Mammary epithelial cell (primary cell): ENCODE measurements at regions not wholly inside any gene's neighbourhood (a gene's known extent, or its start where the extent isn't known, plus 50 kb on each side); places are given as distances from the start of the nearest gene placed in this dataset.

Experiments used
- EZH2 ChIP-seq: IDR thresholded peaks from 2 replicates; pipeline ENCODE4 v1.6.1; 2012; ENCODE audit warnings: low read length, inconsistent platforms, borderline replicate concordance
- TF ChIP-seq, protein P1 (sequence below), 2 donors: IDR thresholded peaks in 1 of 2; conservative IDR thresholded peaks in 1 of 2; 2 replicates each; pipeline ENCODE4 v1.5.1; 2011 to 2012; ENCODE audit warnings: inconsistent platforms in 2 of 2, low read length in 2 of 2, mild to moderate bottlenecking in 2 of 2, control low read depth in 1 of 2, low read depth in 1 of 2; ENCODE audit not compliant: insufficient read depth in 1 of 2; ENCODE audit errors: extremely low read depth in 1 of 2

GRCh38 chr5:130502702-130503101 lies 598.4 kb downstream of the CHSY3 start:
- TF ChIP-seq, protein P1, sequence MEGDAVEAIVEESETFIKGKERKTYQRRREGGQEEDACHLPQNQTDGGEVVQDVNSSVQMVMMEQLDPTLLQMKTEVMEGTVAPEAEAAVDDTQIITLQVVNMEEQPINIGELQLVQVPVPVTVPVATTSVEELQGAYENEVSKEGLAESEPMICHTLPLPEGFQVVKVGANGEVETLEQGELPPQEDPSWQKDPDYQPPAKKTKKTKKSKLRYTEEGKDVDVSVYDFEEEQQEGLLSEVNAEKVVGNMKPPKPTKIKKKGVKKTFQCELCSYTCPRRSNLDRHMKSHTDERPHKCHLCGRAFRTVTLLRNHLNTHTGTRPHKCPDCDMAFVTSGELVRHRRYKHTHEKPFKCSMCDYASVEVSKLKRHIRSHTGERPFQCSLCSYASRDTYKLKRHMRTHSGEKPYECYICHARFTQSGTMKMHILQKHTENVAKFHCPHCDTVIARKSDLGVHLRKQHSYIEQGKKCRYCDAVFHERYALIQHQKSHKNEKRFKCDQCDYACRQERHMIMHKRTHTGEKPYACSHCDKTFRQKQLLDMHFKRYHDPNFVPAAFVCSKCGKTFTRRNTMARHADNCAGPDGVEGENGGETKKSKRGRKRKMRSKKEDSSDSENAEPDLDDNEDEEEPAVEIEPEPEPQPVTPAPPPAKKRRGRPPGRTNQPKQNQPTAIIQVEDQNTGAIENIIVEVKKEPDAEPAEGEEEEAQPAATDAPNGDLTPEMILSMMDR (conservative IDR thresholded peaks at IDR 0.05 in 1 of 2, IDR thresholded peaks at IDR 0.05 in 1 of 2; ENCODE audit: extremely low read depth in 1 of 2, insufficient read depth in 1 of 2, low read depth in 1 of 2, low read length in 2 of 2): no peak
- TF ChIP-seq EZH2: no peak
